ENCODE measurements at regions not wholly inside any gene's neighbourhood (a gene's known extent, or its start where the extent isn't known, plus 50 kb on each side); places are given as distances from the start of the nearest gene placed in this dataset.
"Not testable (repeated sequence)": the region's sequence is repeated elsewhere in the genome, so short reads cannot be mapped to it uniquely, and the experiment has no call there.

GRCh38 chr22:11017108-11017507 is 4510.9 kb upstream of the OR11H1 start:
- H3K9me3 ChIP-seq (ENCODE audit: control insufficient read depth in 1 of 2, low read length in 2 of 2); H3K27ac ChIP-seq (ENCODE audit: low read length); H3K36me3 ChIP-seq (ENCODE audit: control insufficient read depth in 1 of 2, insufficient read depth in 2 of 2, low read length in 2 of 2); H3K27me3 ChIP-seq (ENCODE audit: low read depth, low read length); H3K4me1 ChIP-seq (ENCODE audit: control insufficient read depth in 1 of 2, insufficient read depth in 2 of 2, low read length in 2 of 2); H3K4me3 ChIP-seq (ENCODE audit: low read depth in 1 of 2, low read length in 2 of 2): not testable (repeated sequence)

DNA sequence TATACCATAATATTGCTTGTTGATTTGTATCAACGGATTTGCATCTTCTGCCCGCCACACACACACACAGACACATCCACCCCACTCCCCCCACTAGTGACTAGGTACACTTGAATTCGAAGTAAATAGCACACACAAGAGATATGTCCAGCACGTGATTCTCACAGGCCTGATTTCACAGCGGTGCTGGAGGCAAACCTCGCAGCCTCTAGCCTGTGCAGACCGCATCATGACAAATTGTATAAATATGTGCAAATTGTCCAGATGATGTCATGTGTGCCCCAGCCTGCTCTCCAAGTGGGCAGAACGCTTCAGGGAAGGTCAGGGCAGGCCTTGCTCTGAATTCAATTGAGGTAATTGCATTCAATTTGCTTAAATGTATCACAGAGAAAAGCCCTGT is 4507.5 kb upstream of the OR11H1 start:
- H3K9me3 ChIP-seq (ENCODE audit: control insufficient read depth in 1 of 2, low read length in 2 of 2); H3K27ac ChIP-seq (ENCODE audit: low read length); H3K27me3 ChIP-seq (ENCODE audit: low read depth, low read length); H3K36me3 ChIP-seq (ENCODE audit: control insufficient read depth in 1 of 2, insufficient read depth in 2 of 2, low read length in 2 of 2); H3K4me3 ChIP-seq (ENCODE audit: low read depth in 1 of 2, low read length in 2 of 2); H3K4me1 ChIP-seq (ENCODE audit: control insufficient read depth in 1 of 2, insufficient read depth in 2 of 2, low read length in 2 of 2): not testable (repeated sequence)

GRCh38 chr22:11026541-11026940 is 4501.5 kb upstream of the OR11H1 start:
- peaks cover 0 to 26% of the 10 kb centered on the region in 2 donors for H3K9me3 ChIP-seq (ENCODE audit: control insufficient read depth in 1 of 2, low read length in 2 of 2)
- not testable (repeated sequence) for H3K27me3 ChIP-seq (ENCODE audit: low read depth, low read length); H3K27ac ChIP-seq (ENCODE audit: low read length); H3K4me1 ChIP-seq (ENCODE audit: control insufficient read depth in 1 of 2, insufficient read depth in 2 of 2, low read length in 2 of 2); H3K36me3 ChIP-seq (ENCODE audit: control insufficient read depth in 1 of 2, insufficient read depth in 2 of 2, low read length in 2 of 2); H3K4me3 ChIP-seq (ENCODE audit: low read depth in 1 of 2, low read length in 2 of 2)

DNA sequence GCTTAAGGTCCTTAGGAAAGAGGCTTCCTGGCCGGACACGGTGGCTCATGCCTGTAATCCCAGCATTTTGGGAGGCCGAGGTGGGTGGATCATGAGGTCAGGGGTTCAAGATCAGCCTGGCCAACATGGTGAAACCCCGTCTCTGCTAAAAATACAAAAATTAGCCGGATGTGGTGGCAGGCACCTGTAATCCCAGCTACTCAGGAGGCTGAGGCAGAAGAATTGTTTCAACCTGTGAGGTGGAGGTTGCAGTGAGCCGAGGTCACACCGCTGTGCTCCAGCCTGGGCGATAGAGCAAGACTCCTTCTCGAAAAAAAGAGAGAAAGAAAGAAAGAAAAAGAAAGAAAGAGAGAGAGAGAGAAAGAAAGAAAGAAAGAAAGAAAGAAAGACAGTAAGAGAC is 4500.9 kb upstream of the OR11H1 start:
- not testable (repeated sequence) for H3K36me3 ChIP-seq (ENCODE audit: control insufficient read depth in 1 of 2, insufficient read depth in 2 of 2, low read length in 2 of 2); H3K4me1 ChIP-seq (ENCODE audit: control insufficient read depth in 1 of 2, insufficient read depth in 2 of 2, low read length in 2 of 2); H3K4me3 ChIP-seq (ENCODE audit: low read depth in 1 of 2, low read length in 2 of 2); H3K27ac ChIP-seq (ENCODE audit: low read length); H3K27me3 ChIP-seq (ENCODE audit: low read depth, low read length)
- peaks cover 0 to 28% of the 10 kb centered on the region in 2 donors for H3K9me3 ChIP-seq (ENCODE audit: control insufficient read depth in 1 of 2, low read length in 2 of 2)

DNA sequence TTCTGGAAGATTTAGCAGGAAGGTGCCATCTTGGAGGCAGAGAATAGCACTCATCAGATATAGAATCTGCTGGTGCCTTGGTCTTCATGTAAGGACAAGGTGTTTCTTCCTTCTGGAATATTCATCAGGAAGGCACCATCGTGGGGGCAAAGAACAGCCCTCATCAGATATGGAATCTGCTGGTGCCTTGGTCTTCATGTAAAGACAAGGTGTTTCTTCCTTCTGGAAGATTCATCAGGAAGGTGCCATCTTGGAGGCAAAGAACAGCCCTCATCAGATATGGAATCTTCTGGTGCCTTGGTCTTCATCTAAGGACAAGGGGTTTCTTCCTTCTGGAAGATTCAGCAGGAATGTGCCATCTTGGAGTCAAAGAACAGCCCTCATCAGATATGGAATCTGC is 4500.5 kb upstream of the OR11H1 start:
- H3K27me3 ChIP-seq (ENCODE audit: low read depth, low read length); H3K4me3 ChIP-seq (ENCODE audit: low read depth in 1 of 2, low read length in 2 of 2); H3K27ac ChIP-seq (ENCODE audit: low read length); H3K4me1 ChIP-seq (ENCODE audit: control insufficient read depth in 1 of 2, insufficient read depth in 2 of 2, low read length in 2 of 2); H3K36me3 ChIP-seq (ENCODE audit: control insufficient read depth in 1 of 2, insufficient read depth in 2 of 2, low read length in 2 of 2): not testable (repeated sequence)
- H3K9me3 ChIP-seq (ENCODE audit: control insufficient read depth in 1 of 2, low read length in 2 of 2) = peaks cover 0 to 31% of the 10 kb centered on the region in 2 donors

- not testable (repeated sequence) for H3K27me3 ChIP-seq (ENCODE audit: low read depth, low read length); H3K4me1 ChIP-seq (ENCODE audit: control insufficient read depth in 1 of 2, insufficient read depth in 2 of 2, low read length in 2 of 2); H3K36me3 ChIP-seq (ENCODE audit: control insufficient read depth in 1 of 2, insufficient read depth in 2 of 2, low read length in 2 of 2); H3K4me3 ChIP-seq (ENCODE audit: low read depth in 1 of 2, low read length in 2 of 2); H3K27ac ChIP-seq (ENCODE audit: low read length)
- H3K9me3 ChIP-seq (ENCODE audit: control insufficient read depth in 1 of 2, low read length in 2 of 2) = peaks cover 0 to 34% of the 10 kb centered on the region in 2 donors
Observed at GRCh38 chr22:11028180-11028579, 4499.8 kb upstream of the OR11H1 start.

- H3K27me3 ChIP-seq (ENCODE audit: low read depth, low read length); H3K4me3 ChIP-seq (ENCODE audit: low read depth in 1 of 2, low read length in 2 of 2); H3K4me1 ChIP-seq (ENCODE audit: control insufficient read depth in 1 of 2, insufficient read depth in 2 of 2, low read length in 2 of 2); H3K27ac ChIP-seq (ENCODE audit: low read length); H3K36me3 ChIP-seq (ENCODE audit: control insufficient read depth in 1 of 2, insufficient read depth in 2 of 2, low read length in 2 of 2): not testable (repeated sequence)
- H3K9me3 ChIP-seq (ENCODE audit: control insufficient read depth in 1 of 2, low read length in 2 of 2) = peaks cover 0 to 35% of the 10 kb centered on the region in 2 donors
Observed at GRCh38 chr22:11029534-11029933, 4498.5 kb upstream of the OR11H1 start.

GRCh38 chr22:11029967-11030366 is 4498.0 kb upstream of the OR11H1 start:
- H3K27ac ChIP-seq (ENCODE audit: low read length); H3K36me3 ChIP-seq (ENCODE audit: control insufficient read depth in 1 of 2, insufficient read depth in 2 of 2, low read length in 2 of 2); H3K27me3 ChIP-seq (ENCODE audit: low read depth, low read length); H3K4me1 ChIP-seq (ENCODE audit: control insufficient read depth in 1 of 2, insufficient read depth in 2 of 2, low read length in 2 of 2): not testable (repeated sequence)
- Histone ChIP-seq H3K9me3 (ENCODE audit: control insufficient read depth in 1 of 2, low read length in 2 of 2) (peaks cover 0 to 37% of the 10 kb centered on the region in 2 donors), H3K4me3 (ENCODE audit: low read depth in 1 of 2, low read length in 2 of 2) (peak overlapping the region in 1 of 2 donors; percentile 9)

DNA sequence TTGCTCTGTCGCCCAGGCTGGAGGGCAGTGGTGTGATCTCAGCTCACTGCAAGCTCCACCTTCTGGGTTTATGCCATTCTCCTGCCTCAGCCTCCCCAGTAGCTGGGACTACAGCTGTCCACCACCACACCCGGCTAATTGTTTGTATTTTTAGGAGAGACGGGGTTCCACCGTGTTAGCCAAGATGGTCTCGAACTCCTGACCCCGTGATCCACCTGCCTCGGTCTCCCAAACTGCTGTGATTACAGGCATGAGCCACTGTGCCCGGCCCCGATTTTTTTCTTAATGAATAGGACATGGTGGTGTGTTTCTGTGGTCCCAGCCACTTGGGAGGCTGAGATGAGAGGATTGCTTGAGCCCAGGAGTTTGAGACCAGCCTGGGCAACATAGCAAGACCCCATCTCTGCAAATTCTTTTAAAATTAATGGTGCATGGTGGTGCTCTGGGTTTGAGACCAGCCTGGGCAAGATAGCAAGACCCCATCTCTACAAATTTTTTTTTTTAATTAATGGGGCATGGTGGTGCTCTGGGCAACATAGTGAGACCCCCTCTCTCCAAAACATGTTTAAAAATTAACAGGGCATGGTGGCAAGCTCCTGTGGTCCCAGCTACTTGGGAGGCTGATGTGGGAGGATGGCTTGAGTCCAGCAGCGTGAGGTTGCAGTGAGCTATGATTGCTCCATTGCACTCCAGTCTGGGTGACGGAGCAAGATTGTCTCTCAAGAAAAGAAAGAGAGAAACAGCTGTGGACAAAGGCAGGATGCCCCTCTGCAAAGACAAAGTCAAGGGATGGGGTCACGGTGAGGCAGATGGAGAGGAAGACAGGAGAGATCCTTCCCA is 4497.2 kb upstream of the OR11H1 start:
- H3K27me3 ChIP-seq (ENCODE audit: low read depth, low read length); H3K27ac ChIP-seq (ENCODE audit: low read length); H3K4me1 ChIP-seq (ENCODE audit: control insufficient read depth in 1 of 2, insufficient read depth in 2 of 2, low read length in 2 of 2); H3K36me3 ChIP-seq (ENCODE audit: control insufficient read depth in 1 of 2, insufficient read depth in 2 of 2, low read length in 2 of 2): not testable (repeated sequence)
- peak overlapping the region in 1 of 2 donors; percentile 9 for H3K4me3 ChIP-seq (ENCODE audit: low read depth in 1 of 2, low read length in 2 of 2)
- peaks cover 0 to 38% of the 10 kb centered on the region in 2 donors for H3K9me3 ChIP-seq (ENCODE audit: control insufficient read depth in 1 of 2, low read length in 2 of 2)

- not testable (repeated sequence) for H3K27me3 ChIP-seq (ENCODE audit: low read depth, low read length); H3K4me3 ChIP-seq (ENCODE audit: low read depth in 1 of 2, low read length in 2 of 2); H3K27ac ChIP-seq (ENCODE audit: low read length); H3K36me3 ChIP-seq (ENCODE audit: control insufficient read depth in 1 of 2, insufficient read depth in 2 of 2, low read length in 2 of 2); H3K4me1 ChIP-seq (ENCODE audit: control insufficient read depth in 1 of 2, insufficient read depth in 2 of 2, low read length in 2 of 2)
- H3K9me3 ChIP-seq (ENCODE audit: control insufficient read depth in 1 of 2, low read length in 2 of 2) = peaks cover 0 to 44% of the 10 kb centered on the region in 2 donors
Observed at GRCh38 chr22:11032115-11032514, 4495.9 kb upstream of the OR11H1 start.

GRCh38 chr22:11034660-11034987 is 4493.4 kb upstream of the OR11H1 start:
- not testable (repeated sequence) for H3K27me3 ChIP-seq (ENCODE audit: low read depth, low read length); H3K4me1 ChIP-seq (ENCODE audit: control insufficient read depth in 1 of 2, insufficient read depth in 2 of 2, low read length in 2 of 2); H3K27ac ChIP-seq (ENCODE audit: low read length); H3K4me3 ChIP-seq (ENCODE audit: low read depth in 1 of 2, low read length in 2 of 2); H3K36me3 ChIP-seq (ENCODE audit: control insufficient read depth in 1 of 2, insufficient read depth in 2 of 2, low read length in 2 of 2)
- peaks cover 12 to 53% of the 10 kb centered on the region in 2 donors for H3K9me3 ChIP-seq (ENCODE audit: control insufficient read depth in 1 of 2, low read length in 2 of 2)
